Loucy (cell line): ENCODE measurements at regions not wholly inside any gene's neighbourhood (a gene's known extent, or its start where the extent isn't known, plus 50 kb on each side); places are given as distances from the start of the nearest gene placed in this dataset.

Experiments used
- H2AFZ ChIP-seq: fragments of 200-600 bp; sonication (generic); 2 replicates; pipeline ENCODE4 v1.6.0; 2016; ENCODE audit warnings: antibody characterized with exemption, mild to moderate bottlenecking, low read length, moderate library complexity
- H3F3A ChIP-seq: fragments of 200-600 bp; 2 replicates; pipeline ENCODE4 v1.6.0; 2016; ENCODE audit warnings: antibody characterized with exemption, low read depth, mild to moderate bottlenecking
- H3K27me3 ChIP-seq: fragments of 200-600 bp; sonication (generic); 2 replicates; pipeline ENCODE4 v1.6.1; 2014; ENCODE audit warnings: low read length, mild to moderate bottlenecking; ENCODE audit not compliant: insufficient read depth, poor library complexity, severe bottlenecking
- H3K36me3 ChIP-seq: fragments of 200-600 bp; sonication (generic); 2 replicates; pipeline ENCODE4 v1.6.1; 2016; ENCODE audit warnings: low read length; ENCODE audit not compliant: insufficient read depth
- H3K4me1 ChIP-seq: fragments of 200-600 bp; sonication (generic); 2 replicates; pipeline ENCODE4 v1.5.1; 2014; ENCODE audit warnings: low read length, mild to moderate bottlenecking; ENCODE audit not compliant: insufficient read depth, poor library complexity, severe bottlenecking
- H3K4me2 ChIP-seq: fragments of 200-600 bp; sonication (generic); 2 replicates; pipeline ENCODE4 v1.6.0; 2014; ENCODE audit warnings: antibody characterized with exemption, low read length, low read depth, mild to moderate bottlenecking; ENCODE audit not compliant: poor library complexity, severe bottlenecking
- H3K4me3 ChIP-seq: fragments of 200-600 bp; sonication (generic); 2 replicates; pipeline ENCODE4 v1.5.1; 2014; ENCODE audit warnings: low read length, mild to moderate bottlenecking, mixed read lengths; ENCODE audit not compliant: poor library complexity, severe bottlenecking
- H3K79me2 ChIP-seq: fragments of 200-600 bp; sonication (generic); 2 replicates; pipeline ENCODE4 v1.6.1; 2014; ENCODE audit warnings: low read length; ENCODE audit not compliant: insufficient read depth
- H3K9ac ChIP-seq: fragments of 200-600 bp; sonication (generic); 2 replicates; pipeline ENCODE4 v1.6.0; 2014; ENCODE audit warnings: mild to moderate bottlenecking, low read depth, low read length, moderate library complexity; ENCODE audit not compliant: poor library complexity, severe bottlenecking
- H3K9me2 ChIP-seq: fragments of 200-600 bp; sonication (generic); replicated peaks from 2 replicates; pipeline ENCODE4 v1.6.1; 2016; ENCODE audit warnings: low read depth, low read length, mixed read lengths
- H3K9me3 ChIP-seq: fragments of 200-600 bp; sonication (generic); 2 replicates; pipeline ENCODE4 v1.6.1; 2014; ENCODE audit warnings: mild to moderate bottlenecking, antibody characterized with exemption, low read length, low read depth; ENCODE audit not compliant: insufficient read depth
- H4K20me1 ChIP-seq: fragments of 200-600 bp; sonication (generic); 2 replicates; pipeline ENCODE4 v1.6.0; 2014; ENCODE audit warnings: antibody characterized with exemption, low read length, mild to moderate bottlenecking; ENCODE audit not compliant: insufficient read depth, poor library complexity, severe bottlenecking
- CTCF ChIP-seq: fragments of 200-600 bp; sonication (generic); conservative IDR thresholded peaks from 2 replicates; pipeline ENCODE4 v1.5.1; 2014; ENCODE audit warnings: mild to moderate bottlenecking, antibody characterized with exemption, low read length
- EZH2phosphoT487 ChIP-seq: fragments of 200-600 bp; IDR thresholded peaks from 2 replicates; pipeline ENCODE4 v1.6.1; 2018; ENCODE audit warnings: antibody characterized with exemption, mild to moderate bottlenecking, moderate library complexity, borderline replicate concordance

GRCh38 chr7:73948287-73948686 lies 79.7 kb upstream of the ELN start:
- Histone ChIP-seq H3K9me2 (no peaks in the 10 kb centered on the region), H3K9me3 (peaks cover 5% of the 10 kb centered on the region; the same call in 1 of the 2 replicates), H3K79me2 (no peaks in the 10 kb centered on the region), H4K20me1 (no peaks in the 10 kb centered on the region), H2AFZ (no peak overlapping the region), H3K4me1 (no peaks in the 10 kb centered on the region), H3F3A (no peaks in the 10 kb centered on the region), H3K36me3 (no peaks in the 10 kb centered on the region), H3K4me2 (no peak overlapping the region), H3K27me3 (no peaks in the 10 kb centered on the region), H3K9ac (no peak overlapping the region), H3K4me3 (no peak overlapping the region)
- TF ChIP-seq CTCF (no peak), EZH2phosphoT487 (no peak)

- Histone ChIP-seq H3K27me3 (no peaks in the 10 kb centered on the region), H3K4me1 (no peaks in the 10 kb centered on the region), H3F3A (no peaks in the 10 kb centered on the region), H3K36me3 (no peaks in the 10 kb centered on the region), H3K79me2 (no peaks in the 10 kb centered on the region), H3K4me3 (no peak overlapping the region), H4K20me1 (no peaks in the 10 kb centered on the region), H3K9me2 (no peaks in the 10 kb centered on the region), H3K9ac (no peak overlapping the region), H2AFZ (no peak overlapping the region), H3K9me3 (no peaks in the 10 kb centered on the region), H3K4me2 (no peak overlapping the region)
- TF ChIP-seq CTCF: no peak
- no peak for TF ChIP-seq EZH2phosphoT487
Observed at GRCh38 chr7:73952266-73952665, 75.7 kb upstream of the ELN start.

- Histone ChIP-seq H3F3A (no peaks in the 10 kb centered on the region), H3K4me1 (no peaks in the 10 kb centered on the region), H3K36me3 (no peaks in the 10 kb centered on the region), H4K20me1 (no peaks in the 10 kb centered on the region), H2AFZ (no peak overlapping the region), H3K4me2 (no peak overlapping the region), H3K27me3 (no peaks in the 10 kb centered on the region), H3K9ac (no peak overlapping the region), H3K4me3 (no peak overlapping the region), H3K9me2 (no peaks in the 10 kb centered on the region), H3K79me2 (no peaks in the 10 kb centered on the region), H3K9me3 (no peaks in the 10 kb centered on the region)
- no peak for TF ChIP-seq EZH2phosphoT487
- TF ChIP-seq CTCF: no peak
Observed at GRCh38 chr7:73954181-73954580, 73.8 kb upstream of the ELN start.
